HG03175 (cell line): ENCODE measurements at regions not wholly inside any gene's neighbourhood (a gene's known extent, or its start where the extent isn't known, plus 50 kb on each side); places are given as distances from the start of the nearest gene placed in this dataset.
A peak's percentile ranks its signal among the peaks of the same experiment; 100 is the strongest.
"Not testable (repeated sequence)": the region's sequence is repeated elsewhere in the genome, so short reads cannot be mapped to it uniquely, and the experiment has no call there.

Source experiments
- ATAC-seq: cut with Tn5 transposase; IDR thresholded peaks from one replicate; pipeline ENCODE4 v1.9.1; 2021; ENCODE audit warnings: mild to moderate bottlenecking, moderate library complexity; ENCODE audit not compliant: unreplicated experiment

DNA sequence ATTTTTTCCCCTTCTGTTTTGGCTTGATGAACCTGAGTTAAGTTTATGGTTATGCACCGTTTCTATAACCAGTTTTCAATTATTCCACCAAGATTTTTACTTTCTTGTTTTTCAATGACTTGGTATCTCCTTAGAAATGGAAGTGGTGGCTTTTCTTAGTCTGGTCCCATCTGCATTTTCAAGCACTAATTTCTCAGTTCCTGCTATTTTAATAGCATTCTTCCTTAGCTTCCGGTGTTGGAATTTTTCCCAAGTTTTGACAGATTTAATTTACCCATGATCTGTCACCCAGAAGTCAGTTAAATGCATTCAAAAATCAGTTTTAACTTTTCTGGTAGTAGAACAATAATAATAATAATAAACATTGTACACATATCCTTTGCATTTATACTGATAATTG lies 184.6 kb upstream of the OLFM3 start:
- ATAC-seq: no peak

DNA sequence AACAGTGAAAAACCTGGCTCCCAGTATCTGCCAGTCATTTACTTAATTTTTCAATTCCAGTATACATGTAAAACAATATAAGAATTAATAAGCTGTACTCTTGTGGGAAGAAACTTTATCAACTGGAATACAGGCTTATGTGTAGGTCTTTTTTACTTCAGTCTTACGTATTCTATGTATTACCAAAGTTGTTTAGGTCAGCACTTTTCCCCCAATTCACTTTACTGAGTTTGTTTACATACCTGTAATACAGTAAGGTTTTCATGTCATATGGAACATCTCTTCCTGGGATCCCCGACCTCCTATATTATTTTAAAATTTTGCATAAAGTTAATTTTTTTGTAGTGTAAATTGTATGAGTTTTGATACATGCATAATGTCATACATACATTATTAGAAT lies 181.8 kb upstream of the OLFM3 start:
- ATAC-seq: no peak

DNA sequence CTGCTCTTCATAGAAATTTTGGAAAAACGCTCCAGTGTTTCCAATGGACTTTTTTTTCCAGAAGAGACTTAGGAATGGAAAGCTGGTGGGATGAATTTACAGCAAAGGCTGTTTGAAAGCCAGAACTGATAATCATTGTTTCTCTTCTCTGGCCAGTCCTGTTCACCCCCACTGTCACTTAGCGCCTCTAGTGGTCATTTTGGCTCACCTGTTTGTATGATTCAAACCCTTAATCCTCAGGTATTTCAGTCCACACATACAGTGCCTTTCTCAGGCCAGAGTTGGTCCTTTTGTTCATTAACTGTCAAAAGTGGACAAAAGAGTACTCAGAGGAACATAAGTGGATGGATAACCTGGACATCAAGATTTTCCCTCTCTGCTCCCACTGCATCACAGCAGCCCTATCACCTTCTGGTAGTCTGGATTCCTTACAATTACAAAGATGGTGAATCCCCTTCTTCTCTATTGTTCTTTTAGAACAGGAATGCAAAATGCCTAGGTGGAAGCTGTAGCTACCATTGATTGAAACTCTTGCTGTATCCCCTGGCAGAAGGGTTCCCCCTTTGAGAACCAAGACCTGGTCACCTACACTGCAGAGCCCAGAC lies 177.6 kb upstream of the OLFM3 start:
- ATAC-seq: peak; percentile 90

DNA sequence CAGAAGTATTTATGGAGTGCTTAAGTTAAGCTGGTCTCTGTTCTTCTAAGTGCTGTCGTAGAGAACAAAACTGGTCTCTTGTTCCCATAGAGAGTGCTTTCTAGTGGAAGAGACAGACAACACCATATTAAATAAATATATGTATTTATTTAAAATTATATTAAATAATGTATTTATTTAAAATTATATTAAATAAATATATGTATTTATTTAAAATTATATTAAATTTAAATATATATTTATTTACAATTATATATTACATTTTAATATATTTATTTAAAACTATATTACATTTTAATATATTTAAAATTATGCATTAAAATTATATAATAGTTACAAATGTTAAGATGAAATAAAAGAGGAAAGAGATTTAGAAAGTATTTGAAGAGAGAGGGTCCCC lies 175.5 kb upstream of the OLFM3 start:
- no peak for ATAC-seq

DNA sequence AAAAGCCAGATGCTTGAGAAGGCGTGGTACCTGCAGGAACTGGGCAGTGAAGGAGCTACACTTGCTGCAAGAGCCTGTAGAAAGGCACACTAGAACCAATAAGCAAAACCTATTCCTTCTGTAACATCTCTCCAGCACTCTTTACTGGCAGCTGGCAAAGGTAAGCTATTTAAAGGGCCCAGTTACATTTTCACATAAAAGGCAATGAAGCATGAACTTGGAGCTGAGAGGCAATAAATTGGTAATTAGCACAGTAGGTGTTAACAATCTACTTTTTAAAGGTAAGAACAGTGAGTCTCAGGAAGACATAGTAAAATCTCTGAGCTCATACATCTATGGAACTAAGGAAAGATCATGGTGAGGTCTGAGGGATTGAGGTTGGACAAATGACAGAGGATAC lies 167.1 kb upstream of the OLFM3 start:
- ATAC-seq: no peak

DNA sequence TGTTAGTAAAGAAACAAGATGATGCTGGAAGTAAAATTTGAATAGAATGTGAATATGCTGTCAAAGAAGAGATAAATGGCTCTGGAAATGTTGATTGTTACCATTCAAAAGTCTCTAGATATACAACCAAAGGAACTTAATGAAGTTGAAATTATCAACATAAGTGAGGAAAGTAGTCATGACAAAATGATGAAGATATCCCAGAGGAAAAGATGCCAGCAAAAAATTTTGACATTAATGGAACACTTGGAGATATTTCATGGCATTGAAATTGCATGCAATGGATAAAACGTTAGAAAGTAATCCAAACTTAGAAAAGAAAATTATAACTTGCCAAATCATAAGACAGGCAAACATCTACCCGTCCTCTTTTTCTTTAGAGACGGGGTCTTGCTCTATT lies 154.5 kb upstream of the OLFM3 start:
- ATAC-seq: no peak

DNA sequence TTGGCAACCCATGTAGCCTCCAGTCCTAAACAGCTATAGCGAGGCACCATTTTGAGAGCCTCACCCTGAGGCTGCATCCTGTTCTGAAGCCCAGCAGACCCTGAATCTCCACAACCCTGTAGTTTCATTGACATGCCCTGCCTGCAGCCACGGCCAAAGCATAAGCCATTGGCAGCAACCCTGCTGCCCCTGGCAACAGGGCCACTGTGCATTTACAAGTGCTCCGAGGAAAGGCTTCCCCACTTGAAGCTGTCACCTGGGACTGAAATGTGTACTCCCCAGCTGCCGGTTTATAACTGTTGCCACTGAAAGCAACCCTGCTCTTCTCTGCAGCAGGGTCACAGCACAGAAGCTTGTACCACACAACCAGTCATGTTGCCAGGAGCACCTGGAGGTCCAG lies 124.2 kb upstream of the OLFM3 start:
- ATAC-seq: no peak

DNA sequence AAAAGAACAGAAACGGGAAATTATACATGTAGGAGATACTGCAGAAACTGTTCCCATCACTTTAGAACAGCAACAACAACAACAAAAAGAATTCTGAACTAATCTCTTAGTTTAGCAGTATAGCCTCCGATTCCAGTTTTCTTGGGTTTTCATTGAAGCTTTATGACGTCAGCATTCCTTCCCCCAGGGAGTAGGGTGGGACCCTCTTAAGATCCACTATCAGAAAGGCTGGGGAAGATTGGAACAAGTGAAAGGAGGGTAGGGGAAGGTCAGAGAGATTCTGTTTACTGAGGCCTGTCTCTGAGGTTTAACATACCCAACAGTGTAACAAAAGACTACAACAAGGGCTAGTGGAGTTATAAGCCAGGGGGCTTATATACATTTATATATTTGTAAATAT lies 121.4 kb upstream of the OLFM3 start:
- ATAC-seq: no peak

DNA sequence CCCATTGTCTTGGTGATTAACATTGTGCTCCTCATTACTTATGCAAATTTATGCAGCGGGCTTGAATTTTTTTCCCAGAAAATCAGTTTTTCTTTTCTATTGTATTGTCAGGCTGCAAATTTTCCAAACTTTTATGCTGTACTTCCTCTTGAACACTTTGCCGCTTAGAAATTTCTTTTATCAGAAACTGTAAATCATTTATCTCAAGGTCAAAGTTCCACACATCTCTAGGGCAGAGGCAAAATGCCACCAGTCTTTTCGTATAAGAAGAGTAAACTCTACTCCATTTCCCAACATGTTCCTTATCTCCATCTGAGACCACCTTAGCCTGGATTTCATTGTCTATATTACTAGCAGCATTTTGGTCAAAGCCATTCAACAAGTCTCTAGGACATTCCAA lies 113.9 kb upstream of the OLFM3 start:
- no peak for ATAC-seq

DNA sequence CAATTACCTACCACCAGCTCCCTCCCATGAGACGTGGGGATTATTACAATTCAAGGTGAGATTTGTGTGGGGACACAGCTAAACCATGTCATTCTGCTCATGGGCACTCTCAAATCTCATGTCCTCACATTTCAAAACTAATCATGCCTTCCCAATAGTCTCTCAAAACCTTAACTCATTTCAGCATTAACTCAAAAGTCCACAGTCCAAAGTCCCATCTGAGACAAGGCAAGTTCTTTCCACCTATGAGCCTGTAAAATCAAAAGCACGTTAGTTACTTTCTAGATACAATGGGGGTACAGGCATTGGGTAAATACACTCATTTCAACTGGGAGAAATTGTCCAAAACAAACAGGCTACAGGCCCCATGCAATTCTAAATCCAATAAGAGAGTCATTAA lies 112.8 kb upstream of the OLFM3 start:
- not testable (repeated sequence) for ATAC-seq

DNA sequence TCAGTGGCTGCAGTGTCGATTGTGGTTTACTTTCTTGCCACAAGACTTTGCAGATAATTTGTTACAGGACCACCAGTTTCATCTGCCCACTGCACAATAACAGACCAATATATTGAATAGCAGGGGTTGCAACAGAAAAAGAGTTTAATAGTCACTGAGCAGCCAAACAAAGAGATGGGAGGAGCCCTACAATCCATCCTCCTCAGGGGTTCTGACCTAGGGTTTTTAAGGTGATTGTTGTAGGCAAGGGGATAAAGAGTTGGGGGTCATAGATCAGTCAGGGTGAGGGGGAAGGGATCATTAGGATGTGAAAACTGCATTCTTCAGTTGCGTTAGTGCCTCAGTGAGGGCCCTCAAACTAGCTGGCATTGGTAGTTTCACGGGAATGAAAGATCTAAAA lies 110.7 kb upstream of the OLFM3 start:
- ATAC-seq: no peak

DNA sequence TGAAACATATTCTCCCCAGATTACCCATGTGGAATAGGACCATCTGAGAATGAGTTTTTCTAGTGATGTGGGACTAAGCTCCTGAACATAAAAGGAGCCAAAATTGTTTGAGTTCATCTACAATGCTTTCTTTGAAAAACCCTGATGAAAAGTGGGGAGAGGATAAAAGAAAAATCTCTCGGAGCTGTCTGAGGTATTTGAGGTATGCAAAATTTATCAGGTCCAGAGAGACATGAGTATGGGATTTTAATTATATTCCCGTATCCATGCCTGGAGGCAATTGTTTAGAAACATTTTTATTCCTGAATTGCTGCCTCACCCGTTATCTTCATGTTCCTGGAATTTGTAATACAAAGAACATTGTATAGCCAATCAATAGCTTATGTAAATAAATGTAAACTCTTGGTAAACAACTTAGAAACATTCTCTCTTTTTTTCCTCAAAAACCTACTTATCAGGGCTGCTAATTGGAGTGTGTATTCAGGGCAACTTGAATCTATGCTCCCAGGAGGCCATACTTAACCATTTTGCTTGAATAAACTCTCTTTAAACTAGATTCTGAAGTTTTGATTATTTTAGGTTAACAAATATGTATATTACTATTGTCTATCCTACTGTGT lies 109.3 kb upstream of the OLFM3 start:
- no peak for ATAC-seq

DNA sequence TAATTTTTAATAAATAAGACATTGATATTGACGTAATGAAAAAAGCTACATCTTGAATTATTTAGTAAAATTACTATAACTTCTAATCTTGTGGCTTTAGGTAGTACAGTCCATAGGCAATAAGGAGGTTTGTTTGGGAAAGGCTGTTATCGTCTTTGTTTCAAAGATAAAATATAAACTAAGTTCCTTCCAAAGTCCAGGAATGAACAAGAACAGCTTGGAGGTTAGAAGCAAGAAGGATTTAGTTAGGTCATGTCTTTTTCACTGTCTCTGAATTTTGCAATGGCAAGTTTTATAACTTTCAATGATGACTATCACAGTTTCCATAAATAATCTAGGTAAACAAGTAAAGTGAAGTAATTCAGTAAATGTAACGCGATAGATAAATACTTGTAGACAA lies 106.9 kb upstream of the OLFM3 start:
- ATAC-seq: no peak

DNA sequence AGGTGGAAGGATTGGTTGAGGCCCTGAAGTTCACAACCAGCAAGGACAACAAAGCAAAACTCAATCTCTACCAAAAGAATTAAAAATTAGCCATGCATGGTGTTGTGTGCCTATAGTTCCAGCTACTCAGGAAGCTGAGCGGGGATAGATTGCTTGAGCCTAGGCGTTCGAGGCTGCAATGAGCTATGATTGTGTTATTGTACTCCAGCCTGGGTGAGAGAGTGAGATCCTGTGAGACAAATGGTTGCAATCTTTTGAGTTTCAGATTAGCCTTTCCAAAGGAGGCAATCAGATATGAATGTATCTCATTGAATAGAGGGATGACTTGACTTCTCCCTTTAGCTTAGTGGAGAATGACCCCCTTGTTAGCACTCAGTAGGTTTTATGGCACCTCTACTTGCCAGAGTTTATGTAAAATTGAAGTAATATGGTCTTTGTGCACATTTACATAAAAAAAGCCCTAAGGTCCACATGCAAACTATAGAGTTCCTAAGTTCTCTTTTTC lies 105.6 kb upstream of the OLFM3 start:
- no peak for ATAC-seq

DNA sequence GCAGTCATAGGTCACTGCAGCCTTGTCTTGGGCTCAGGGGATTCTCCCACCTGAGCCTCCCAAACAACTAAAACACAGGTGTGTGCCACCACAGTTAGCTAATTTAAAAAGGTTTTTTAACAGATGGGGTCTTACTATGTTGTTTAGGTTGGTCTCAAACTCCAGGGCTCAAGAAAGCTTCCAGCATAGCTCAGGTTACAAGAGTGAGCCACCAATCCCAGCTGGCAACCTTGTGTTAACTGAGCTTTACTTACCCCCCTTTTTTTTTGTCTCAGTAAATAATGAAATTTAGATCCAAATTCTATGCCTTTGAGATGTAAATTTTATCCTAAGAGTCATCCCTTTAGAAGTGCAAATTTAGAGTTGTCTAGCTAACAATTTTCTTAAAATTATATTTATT lies 103.9 kb upstream of the OLFM3 start:
- no peak for ATAC-seq

DNA sequence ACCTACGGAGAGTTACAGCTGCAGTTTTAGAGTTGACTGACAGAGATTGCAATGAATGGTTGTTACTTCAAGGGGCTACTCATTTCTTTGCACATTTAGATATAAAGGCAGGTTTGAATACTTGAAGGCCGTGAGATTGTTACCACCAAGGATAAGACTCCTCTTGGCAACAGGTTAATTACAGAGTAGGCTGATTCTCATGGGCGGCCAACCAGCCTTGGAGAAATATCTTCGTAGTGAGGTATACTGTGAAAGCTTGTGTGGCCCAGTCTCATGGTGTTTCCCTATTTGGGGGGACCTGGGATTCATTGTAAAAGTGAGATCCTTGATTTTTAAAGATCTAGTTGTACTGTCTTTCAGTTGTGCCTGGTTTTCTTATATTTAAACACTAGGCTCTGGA lies 103.2 kb upstream of the OLFM3 start:
- ATAC-seq: no peak

DNA sequence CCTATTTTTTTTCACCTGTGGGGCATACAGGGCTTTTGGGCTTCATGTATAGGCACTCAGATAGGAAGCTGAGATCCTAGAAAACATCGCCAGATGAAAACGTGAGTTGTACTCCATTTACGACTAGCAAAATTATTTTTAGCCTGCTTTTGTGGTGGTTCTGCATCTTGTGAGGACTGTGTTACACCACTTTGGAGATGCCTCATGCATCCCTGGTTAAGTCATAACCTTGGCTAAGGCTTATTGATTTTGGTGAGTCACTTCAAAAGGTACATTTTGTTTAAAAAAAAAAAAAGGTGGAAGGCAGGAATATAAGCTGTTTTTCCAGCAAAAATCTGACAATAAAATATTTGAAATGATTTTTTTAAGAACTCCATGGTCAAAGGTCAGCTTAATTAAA lies 101.8 kb upstream of the OLFM3 start:
- ATAC-seq: no peak

DNA sequence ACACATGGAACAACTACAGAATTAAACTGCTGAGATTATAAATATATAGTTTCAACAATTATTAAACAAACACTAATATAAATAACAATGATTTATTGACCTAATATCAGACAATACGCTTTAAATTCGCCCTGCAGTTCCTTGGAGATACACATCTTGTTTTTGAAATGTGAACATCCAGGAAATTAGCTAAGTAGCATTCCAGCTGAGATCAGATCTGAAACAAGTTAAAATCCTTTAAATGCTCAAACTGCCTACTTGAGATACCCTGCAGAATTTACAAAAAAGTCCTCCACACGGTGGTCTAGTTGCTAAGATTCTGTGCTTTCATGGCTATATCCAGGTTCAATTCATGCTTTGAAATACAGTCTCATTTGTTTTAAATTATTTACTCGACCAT lies 101.4 kb upstream of the OLFM3 start:
- no peak for ATAC-seq

DNA sequence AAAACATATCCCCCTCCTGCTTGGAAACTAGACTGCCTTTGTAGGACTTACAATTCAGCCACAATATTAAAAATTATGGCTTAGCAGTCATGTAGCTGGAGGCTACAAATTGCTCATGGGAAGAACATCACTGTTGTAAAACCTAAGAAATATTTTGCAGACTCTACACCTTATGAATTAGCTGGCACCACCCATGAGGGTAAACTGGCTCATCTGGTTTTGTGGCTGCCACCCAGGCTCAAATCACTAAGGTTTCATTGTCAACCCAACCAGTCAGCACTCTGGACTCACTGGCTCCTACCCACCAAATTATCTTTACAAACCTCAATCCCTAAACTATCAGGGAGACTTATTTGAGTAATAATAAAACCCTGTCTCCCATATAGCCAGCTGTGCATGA lies 100.7 kb upstream of the OLFM3 start:
- no peak for ATAC-seq

DNA sequence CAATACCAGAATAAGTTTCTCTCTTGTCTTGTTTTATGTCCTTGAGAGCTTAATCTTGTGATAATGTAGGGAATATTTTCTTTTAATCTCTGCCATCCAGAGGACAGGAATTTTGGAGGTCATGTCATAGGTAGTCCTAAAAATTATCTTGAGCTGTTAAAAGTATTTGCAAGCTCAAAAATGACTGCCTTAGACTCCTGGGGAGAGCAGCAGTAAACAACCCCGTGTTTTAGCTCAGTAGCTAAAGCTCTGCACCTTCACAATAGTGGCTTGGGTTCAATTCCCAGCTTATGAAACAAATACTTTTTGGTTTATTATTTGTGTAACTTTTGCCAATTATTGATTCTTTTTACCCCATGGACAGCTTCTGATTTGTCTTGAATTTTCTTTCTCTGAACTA lies 99.4 kb upstream of the OLFM3 start:
- no peak for ATAC-seq

DNA sequence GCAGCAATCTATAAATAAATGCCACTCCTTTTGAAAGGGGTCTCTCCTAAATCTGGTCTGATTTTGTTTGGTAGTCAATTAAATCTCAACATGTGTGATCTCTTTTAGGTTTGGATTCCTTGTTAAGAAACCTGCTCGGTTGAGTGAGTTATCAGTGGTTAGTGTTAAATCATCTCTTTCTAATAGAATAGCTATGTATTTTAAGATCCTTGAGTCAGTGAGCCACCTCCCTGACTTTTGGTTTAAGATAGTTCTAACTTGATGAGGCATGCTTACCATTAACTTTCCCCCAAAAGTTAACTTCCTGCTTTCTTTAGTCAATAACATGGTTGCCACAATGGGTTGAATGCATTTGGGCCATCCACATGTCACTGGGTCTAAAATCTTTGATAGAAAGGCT lies 93.1 kb upstream of the OLFM3 start:
- ATAC-seq: no peak

DNA sequence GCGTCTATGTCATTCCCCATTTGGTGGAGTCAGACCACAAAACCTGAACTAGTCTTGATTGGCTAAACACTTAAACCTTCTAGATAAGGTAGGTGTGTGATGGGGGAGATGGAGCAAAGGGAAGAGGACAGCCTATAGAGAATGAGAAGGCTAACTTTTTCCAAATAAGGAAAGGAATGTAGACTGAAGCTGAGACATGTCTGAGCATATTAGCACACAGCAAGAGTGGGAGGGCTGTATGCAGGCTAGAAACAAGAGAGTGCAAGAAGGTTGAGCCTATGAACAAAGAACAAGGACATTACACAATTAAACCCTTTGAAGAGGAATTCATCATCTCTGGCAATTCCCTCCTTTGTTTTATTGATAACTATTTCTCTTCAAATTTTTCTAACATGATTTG lies 89.2 kb upstream of the OLFM3 start:
- no peak for ATAC-seq
